ENCODE measurements at regions not wholly inside any gene's neighbourhood (a gene's known extent, or its start where the extent isn't known, plus 50 kb on each side); places are given as distances from the start of the nearest gene placed in this dataset.

DNA sequence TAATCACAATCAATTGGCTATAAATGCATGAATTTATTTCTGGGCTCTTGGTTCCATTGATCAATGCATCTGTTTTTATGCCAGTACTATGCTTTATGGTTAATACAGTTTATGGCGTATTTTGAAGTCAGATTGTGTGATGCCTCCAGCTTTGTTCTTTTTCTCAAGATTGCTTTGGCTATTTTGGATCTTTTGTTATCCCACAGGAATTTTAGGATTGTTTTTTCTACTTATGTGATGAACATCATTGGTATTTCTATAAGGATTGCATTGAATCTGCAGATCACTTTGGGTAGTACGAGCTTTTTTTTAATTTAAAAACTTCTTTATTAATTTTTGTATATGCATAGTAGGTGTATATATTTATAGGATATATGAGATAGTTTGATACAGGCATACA is 338.7 kb upstream of the IGFBP7 start:
- no peak for DNase-seq

DNA sequence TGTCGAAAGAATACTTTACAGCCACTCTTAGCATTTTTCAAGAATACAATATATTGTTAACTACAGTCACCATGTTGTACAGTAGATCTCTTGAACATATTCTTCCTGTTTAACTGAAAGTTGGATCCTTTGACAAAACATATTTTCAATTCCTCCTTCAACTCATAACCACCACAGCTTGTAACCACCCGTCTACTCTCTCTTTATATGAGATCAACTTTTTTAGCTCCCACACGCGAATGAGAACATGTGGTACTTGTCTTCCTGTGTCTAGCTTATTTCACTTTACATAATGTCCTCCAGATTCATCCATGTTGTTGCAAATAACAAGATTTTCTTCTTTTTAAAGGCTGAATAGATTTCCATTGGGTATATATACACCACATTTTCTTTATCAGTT is 338.3 kb upstream of the IGFBP7 start:
- no peak for DNase-seq

DNA sequence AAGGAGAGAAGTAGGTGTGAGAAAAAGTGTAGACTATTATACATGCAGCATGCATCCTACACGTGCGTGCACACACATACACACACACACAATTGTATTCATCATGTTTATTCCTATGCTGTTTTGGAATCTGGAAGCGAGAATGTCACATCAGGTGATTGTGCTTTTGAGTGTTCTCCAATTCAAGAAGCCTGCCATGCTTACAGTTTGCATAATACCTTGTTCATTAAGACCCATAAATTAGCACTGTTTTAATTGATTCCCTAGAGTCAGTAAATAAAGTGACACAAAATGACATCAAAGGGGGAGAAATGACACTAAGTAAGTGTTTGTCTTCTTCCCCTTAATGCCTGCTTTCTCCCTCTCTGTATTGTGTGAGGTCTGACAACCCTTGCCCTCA is 336.1 kb upstream of the IGFBP7 start:
- DNase-seq: no peak

DNA sequence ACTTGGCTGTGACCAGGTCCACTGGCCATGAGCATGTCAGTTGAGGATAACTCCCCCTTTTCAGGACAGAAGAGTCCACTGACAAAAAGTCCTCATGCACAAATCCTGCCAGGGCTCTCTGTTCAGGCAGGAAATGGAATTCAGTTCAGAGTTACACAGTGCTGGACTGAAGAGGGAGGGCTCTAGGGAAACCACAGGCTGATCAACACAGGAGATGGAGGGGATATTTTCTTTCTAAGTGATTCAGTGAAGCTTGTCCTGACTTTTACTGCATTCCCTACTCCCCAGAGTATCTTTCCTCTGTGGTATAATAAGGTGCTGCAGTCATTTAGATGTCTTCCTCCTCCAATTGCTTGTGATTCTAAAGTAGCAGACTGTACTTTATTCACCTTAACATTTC is 335.5 kb upstream of the IGFBP7 start:
- no peak for DNase-seq

DNA sequence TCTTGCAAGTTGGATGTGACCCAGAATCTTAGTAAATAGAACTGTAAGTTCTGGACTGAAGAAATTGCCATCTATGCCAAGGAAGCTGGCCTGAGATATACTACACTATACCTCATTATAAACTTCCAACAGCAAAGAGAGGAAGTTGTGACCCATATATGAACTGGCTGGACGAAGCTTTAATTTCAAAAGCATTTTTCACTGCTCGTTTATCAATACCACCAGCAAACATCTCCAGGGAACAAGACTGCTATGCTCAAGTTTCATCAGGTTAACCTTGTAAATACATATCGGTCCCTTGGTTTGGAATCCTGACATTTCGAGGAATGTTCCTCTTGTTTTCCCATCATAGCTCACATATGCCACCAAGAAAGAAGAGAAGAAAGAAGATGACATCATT is 334.5 kb upstream of the IGFBP7 start:
- no peak for DNase-seq

DNA sequence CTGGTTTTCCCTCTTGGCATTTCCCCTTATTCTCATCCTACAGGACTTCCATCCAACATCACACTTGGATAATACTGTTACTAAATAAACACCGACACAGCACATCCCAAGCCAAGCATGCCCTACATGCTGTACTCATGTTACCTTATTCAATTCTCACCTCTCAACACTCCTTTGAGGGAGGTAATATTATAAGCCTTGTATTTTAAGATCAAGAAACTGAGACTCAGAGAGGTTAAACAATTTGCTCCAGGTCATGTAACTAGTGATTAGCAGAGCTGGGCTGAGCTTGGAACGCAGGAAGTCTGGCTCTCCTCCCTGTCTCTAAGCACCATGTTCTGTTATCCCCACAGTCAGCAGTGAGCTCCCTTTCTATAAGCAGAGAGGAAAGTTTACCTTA is 333.6 kb upstream of the IGFBP7 start:
- no peak for DNase-seq

DNA sequence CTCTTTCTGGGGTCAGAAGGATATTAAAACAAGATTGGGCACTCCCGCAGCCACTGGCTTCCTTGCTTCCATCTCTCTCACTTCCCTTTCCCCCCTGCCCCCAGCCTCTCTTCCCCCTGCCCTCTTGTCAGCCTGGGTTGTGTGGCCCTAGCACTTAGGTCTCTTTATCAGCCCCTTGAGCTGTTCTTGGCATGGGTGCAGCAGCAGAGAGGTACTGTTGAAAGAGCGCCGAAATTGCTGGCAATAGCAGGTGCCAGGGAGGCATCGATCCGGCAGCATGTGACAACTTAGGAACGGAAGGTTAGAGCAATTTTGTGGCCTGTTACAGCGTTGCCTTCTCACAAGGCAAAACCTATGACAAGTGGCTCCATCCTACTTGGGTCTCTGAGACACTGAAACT is 333.1 kb upstream of the IGFBP7 start:
- no peak for DNase-seq

DNA sequence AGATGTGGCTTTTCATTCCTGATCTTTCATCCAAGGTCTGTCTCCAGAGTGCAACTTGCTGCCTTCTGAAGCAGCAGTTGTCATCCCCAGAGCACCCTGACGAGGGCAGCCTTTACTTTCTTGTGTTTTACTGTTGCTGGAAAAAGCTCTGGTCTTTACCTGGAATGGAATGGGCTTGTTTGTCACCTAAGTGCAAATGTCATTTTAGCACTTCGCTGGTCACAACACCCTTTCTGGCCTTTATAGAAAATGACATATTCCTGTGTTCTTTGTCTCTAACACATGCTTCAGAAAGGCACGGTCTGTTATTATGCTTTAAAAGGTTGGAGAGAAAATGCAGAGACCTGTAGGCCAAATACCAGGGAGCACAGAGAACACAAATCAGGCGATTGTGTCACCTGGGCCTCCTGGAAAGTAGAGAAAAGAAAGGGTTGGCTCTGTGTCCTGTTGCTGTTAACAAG is 332.7 kb upstream of the IGFBP7 start:
- DNase-seq: peak; percentile 7

DNA sequence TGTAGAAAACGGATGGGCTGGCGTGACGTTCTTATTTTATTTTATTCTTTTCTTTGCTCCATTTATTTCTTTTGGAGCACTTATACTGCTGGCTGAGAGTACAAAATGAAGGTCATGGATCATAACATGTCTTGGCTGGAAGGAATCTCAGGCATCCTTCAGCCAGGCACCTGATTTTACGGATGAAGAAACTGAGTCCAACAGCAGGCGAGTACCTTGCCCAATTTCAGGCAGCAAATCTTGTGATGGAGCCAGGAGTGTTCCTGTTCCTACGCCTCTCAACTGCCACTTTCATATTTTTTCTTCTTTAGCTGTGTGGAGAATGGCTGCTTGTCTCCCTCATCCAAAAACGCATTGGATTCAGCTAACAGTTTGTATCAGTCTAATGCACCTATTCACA is 332.1 kb upstream of the IGFBP7 start:
- DNase-seq: no peak

DNA sequence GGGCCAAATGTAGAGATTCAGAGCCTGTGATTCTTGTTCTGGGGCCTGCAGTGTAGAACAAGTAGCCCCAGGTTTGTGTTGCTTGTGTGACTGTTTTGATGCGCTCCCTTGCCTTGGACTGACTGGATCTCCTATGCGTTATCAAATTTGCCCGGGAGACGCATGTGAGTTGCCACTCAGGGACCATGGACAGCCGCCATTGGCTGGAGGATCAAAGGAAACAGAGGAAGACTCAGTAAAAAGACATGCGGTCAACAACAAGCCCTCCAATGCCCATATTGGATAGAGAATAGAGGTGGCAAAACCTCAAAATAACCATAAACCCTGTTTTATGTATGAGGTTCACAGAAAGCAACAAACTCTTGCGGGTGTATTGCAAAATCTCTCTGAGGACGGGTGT is 327.5 kb upstream of the IGFBP7 start:
- no peak for DNase-seq

DNA sequence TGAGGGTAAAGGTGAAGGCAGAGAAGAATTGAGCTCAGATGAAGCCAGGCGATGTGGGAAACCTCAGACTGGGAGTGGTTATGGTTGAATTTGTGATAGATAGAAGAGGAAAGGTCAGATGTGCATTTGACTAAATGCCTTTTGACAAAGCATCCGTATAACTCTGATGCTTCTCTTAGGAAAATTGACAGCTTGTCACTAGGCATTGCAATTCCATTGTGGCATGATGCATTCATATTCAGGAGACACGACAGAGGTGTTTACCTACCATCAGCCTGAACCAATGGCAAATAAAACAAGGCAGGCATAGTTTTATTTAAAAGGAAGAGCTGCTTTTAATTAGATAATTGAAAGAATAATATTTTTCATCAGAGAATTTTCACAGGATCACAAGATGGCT is 325.1 kb upstream of the IGFBP7 start:
- DNase-seq: no peak

DNA sequence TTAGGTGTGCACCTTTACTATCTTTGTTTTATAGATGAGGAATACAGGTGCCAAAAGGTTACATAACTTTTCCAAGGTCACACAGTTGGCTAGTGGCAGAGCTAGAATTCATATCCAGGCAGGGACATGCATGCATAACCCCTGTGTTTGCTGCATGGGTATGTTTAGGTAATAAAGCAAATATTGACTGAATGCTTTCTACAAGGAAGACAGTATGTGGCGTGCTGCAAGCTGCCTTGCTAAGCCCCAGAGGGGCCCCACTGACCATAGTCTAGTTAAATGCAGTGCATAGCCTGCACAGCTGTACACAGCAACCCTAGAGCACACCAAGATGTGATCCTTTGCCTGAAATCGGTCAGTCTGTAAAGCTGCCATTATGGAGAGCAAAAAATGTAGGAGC is 320.5 kb upstream of the IGFBP7 start:
- no peak for DNase-seq

DNA sequence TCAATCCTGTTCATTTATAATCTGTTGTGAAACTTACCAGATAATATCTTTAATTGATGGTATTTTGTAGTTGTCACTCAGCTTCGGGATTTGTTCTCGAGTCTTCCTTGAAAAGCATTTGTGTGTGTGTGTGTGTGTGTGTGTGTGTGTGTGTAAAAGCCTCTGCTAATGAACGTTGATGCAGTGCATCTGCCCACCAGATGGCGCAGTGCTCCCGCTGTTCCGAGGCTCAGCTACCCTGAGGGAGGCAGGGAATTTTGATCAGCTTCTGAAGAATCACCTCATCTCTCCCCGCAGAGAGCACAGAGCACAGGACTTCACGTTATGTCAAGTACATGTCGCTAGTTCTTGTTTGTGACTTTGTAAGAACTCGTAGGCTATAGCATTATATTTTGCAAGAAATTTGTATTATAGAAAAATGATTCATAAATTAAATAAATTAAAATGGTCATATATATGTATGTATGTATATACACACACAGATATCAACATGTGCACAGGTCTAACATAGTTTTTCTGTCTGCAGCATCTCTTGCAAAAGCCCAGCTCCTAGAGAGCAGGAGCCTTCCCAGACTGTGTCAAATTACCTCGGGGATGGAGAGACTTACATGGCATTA is 316.7 kb upstream of the IGFBP7 start:
- peak; percentile 52 for DNase-seq

DNA sequence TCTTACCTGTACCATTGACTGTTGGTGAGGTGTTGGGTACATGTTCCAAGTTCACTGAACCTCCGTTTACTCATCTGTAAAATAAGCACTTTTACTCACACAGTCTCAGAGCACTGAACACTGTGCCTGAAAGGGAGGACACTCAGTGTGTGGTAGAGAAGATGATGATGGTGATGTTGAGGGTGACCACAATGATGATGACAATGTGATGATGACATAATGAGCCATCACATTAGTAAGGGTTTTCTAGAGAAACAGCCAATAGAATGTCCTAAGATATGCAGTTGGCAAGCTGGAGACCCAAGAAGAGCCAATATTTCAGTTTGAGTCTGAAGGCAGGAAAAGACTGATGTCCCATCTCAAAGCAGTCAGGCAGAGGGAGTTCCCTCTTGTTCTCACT is 315.4 kb upstream of the IGFBP7 start:
- DNase-seq: peak; percentile 2

DNA sequence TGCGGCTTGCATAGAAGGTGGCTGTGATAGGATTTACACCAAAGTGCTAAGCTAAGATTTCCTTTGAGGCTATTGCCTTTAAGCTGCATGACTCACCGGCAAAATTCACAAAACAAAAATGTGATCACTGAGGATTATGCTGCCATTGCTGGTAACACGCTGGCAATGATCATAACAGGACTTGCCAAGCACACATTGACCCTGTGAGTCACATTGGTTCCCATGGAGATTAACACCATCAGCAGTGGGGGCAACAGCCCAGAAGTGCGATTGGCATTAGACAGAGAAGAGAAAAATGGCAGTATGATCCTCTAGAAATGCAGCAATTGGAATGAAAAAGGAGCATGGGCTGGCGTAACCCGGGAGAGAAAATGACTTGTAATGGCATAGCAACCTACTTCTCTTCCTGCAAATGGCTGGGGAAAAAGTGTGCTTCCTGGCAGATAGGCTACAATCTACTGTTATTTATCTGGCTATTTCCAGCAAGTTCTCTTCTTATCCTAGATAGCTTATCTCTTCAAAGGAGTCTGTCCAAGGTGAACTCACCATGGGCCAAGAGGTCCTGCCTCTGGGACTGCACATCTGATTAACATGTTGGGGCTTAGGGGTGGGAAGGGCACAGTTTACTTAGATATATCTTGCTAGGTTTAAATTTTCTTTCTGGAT is 314.2 kb upstream of the IGFBP7 start:
- peak; percentile 39 for DNase-seq

DNA sequence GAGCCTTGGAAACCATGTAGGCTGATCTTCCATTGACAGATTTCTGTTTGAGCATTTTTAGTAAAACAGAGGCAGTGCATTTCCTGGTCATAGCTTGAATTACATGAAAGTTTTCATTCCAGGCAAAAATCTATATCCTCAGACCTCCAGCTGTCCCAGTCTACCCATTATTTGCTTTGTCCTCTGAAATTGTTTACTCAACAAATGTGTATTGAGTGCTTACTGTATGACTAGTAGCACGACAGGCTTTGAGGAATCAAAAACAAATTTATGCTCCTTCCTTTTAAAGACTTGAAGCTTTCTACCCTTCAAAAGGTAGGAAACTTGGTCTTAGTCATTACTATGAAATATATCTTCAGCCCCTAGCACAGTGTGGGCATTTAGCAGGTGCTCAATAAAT is 307.9 kb upstream of the IGFBP7 start:
- DNase-seq: no peak

DNA sequence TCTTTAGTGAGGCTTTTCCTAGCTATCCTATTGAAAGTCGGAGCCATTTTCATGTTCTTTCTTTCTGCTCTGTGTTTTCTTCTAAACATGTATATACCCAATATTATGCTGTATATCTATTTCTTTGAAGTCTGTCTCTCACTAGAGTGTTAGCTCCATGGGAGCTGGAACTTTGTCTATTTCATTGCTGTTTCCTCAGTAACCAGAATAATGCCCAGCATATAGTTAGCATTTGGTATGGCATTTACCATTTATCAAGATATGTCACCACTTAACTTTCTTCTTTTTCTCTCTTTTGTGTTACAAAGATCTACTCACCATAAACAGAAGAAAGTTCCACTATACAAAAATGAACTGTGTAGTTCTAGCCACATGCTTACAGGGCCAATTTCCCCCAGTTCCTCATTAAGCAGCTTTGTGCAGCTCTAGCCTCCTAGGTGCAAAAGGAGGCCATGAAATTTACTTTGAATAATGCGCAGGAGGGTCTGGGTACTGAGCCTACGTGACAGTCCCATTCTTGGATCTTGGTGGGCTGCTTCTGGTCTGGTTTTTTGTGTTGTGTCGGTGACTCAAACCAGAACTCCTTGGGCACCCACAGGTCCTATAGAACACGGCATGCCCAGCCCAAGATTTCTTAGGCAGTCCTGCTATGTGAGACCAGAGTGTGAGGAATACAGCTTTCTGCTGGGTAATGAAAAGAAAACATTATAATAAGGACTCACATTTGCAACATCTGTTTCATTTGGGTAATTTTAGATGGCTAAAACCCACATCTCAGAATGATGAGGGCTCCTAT is 302.3 kb upstream of the IGFBP7 start:
- DNase-seq: no peak

DNA sequence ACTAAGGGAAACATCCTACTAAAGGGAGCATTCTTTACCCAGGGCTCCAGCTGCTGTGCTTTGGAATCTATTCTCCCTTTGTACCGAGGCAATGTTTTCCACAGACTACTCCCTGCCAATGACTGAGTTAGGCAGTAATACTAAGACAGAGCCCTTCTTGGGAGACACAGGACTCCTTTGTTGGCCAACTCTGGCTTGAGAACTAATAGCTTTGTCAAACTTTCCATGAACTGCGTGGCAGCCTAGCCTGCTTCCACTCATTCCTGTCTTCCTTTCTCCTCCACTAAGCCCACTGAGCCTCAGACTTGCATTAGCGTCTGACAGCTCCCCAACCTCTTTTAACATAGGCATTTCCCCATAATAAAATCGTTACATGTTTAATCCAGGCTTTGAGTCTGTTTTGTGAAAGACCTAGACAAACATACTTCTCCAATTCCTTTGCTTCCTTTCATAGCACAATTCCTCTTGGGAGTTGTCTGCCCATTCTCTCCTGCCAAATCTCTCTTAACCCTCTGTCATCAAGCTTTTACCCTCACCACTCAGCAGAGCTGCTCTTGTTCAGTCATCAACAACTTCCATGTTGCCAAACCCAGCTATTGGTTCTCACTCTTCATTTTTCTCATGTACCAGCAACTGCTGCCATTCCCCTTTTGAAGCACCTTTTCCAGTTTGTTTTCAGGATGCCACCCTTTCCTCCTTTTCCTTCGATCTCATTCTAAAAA is 300.3 kb upstream of the IGFBP7 start:
- no peak for DNase-seq

DNA sequence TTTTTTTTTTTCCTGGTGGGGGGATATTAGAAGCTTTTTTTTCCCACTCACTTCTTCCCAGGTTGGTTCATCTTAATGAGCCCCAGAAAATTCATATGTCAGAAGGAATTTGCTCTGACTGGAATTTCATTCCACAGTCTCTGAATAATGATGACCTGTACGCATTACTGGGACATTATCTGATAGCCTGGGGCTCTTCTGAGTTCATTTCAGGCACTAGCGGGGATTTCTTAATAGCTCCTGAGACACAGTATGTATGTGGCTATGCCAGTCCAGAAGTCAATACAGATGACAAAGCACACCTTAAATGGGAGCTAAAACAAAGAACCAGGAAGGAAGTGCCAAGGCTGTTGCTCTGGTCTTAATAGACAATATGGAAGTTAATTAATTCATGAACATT is 295.2 kb upstream of the IGFBP7 start:
- DNase-seq: peak; percentile 1

DNA sequence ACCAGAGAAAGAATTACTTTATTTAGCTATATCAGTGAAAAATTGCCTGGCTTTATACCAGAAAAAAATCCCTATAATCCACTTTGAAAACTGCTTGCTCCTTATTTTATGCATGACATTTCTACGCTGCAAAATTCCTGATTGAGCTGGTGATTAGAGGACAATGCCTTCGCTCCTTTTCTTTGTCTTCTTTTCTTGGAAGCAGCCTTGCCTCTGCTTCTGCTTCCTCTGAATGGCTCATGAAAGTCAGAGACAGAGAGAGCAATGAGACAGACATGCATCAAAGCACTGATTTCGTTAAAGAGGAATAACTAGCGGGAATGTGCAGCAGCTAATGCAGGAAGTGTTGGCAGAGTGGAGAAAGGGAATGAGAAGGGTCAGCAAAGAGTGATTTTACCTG is 294.3 kb upstream of the IGFBP7 start:
- no peak for DNase-seq

DNA sequence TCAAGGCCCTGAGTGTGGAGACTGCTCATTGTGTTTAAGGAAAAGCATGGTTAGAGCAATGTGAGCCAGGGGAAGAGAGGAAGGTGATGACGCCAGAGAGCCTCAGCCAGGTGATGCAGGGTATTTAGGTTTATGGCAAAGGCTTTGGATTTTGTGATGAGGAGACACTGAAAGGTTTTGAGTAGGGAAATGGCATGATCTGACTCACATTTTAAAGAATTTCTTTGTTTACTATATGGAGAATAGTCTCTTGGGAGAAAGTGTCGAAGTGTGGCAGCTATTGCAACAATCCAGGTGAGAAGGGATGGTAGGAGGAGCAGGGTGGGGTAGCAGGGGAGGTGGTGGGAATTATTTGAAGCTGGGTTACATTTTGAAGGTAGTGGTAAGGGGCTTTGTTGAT is 293.4 kb upstream of the IGFBP7 start:
- DNase-seq: no peak

DNA sequence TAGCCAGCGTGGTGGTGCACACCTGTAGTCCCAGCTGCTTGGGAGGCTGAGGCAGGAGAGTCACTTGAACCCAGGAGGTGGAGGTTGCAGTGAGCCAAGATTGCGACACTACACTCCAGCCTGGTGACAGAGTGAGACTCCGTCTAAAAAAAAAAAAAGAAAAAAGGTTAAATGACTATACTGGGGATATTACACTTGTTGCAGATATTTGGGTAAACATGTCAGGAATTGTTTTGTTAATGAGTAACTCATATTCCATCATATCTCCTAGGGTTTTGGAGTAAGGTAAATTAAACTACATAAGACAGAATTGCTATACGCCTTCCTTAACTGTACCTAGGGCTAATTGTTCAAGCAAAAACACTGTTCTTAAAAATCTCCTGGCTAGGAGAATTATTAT is 291.4 kb upstream of the IGFBP7 start:
- no peak for DNase-seq

DNA sequence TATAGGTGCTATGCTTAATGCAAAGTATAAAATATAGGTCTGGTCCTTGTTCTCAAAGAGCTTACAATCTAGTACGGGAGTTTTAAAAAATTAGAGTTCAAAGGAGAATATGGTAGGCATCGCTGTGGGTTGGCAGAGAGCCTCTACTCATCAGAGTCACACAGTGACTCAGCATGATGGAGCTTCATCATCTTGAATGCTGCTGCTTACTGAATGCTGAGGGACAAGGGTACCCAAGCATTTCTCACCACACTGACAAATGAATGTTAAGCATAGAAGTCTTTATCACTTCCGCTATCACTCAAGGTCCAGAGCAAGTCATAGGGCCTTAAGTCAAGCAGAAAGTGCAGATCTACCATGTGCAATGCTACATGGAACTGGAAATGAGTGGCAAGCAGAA is 268.6 kb upstream of the IGFBP7 start:
- DNase-seq: no peak
